ENCODE measurements at regions not wholly inside any gene's neighbourhood (a gene's known extent, or its start where the extent isn't known, plus 50 kb on each side); places are given as distances from the start of the nearest gene placed in this dataset.

GRCh38 chr22:46086577-46087335 lies 63.6 kb upstream of the PPARA start:
- TF ChIP-seq FOXM1 (IDR thresholded peaks at IDR 0.05; ENCODE audit: borderline replicate concordance, low read depth) (no peak), EP300 (IDR thresholded peaks at IDR 0.05; ENCODE audit: borderline replicate concordance) (no peak), CREB1 (IDR thresholded peaks at IDR 0.05; ENCODE audit: low read depth) (no peak), TAF1 (IDR thresholded peaks at IDR 0.05; ENCODE audit: low read depth) (no peak), MAX (IDR thresholded peaks at IDR 0.05) (no peak), EGR1 (IDR thresholded peaks at IDR 0.05) (no peak), NFIC (IDR thresholded peaks at IDR 0.05) (peak; percentile 44; the same call in 1 of the 2 replicates), REST (IDR thresholded peaks at IDR 0.05; ENCODE audit: low read depth) (no peak), RAD21 (IDR thresholded peaks at IDR 0.05; ENCODE audit: low read depth) (no peak), YY1 (IDR thresholded peaks at IDR 0.05; ENCODE audit: low read depth) (no peak), TEAD4 (IDR thresholded peaks at IDR 0.05) (no peak), CEBPB (IDR thresholded peaks at IDR 0.05) (no peak), TCF12 (IDR thresholded peaks at IDR 0.05; ENCODE audit: low read depth) (no peak)
